ENCODE measurements at regions not wholly inside any gene's neighbourhood (a gene's known extent, or its start where the extent isn't known, plus 50 kb on each side); places are given as distances from the start of the nearest gene placed in this dataset.
"Not testable (repeated sequence)": the region's sequence is repeated elsewhere in the genome, so short reads cannot be mapped to it uniquely, and the experiment has no call there.

GRCh38 chr9:40885858-40886257, 242.6 kb downstream of the FOXD4L6 start:
- H3K4me3 ChIP-seq (ENCODE audit: low read length in 2 of 2); H3K27ac ChIP-seq (ENCODE audit: low read depth in 1 of 2, low read length in 1 of 2); H3K36me3 ChIP-seq (ENCODE audit: control insufficient read depth in 2 of 2, insufficient read depth in 2 of 2, low read length in 1 of 2); H3K27me3 ChIP-seq (ENCODE audit: control insufficient read depth in 2 of 2, insufficient read depth in 1 of 2, low read length in 1 of 2); DNase-seq (ENCODE audit: low read depth in 6 of 9, low spot score in 9 of 9); H3K4me1 ChIP-seq (ENCODE audit: control insufficient read depth in 2 of 2, insufficient read depth in 2 of 2, low read length in 2 of 2): not testable (repeated sequence)
- H3K9me3 ChIP-seq (ENCODE audit: control insufficient read depth in 2 of 2, insufficient read depth in 1 of 2, low read length in 1 of 2) = peaks cover 12 to 29% of the 10 kb centered on the region in 2 donors
- WGBS = 90% methylated on average over 14 of the region's 14 CpGs

- not testable (repeated sequence) for H3K4me1 ChIP-seq (ENCODE audit: control insufficient read depth in 2 of 2, insufficient read depth in 2 of 2, low read length in 2 of 2); H3K4me3 ChIP-seq (ENCODE audit: low read length in 2 of 2); H3K27me3 ChIP-seq (ENCODE audit: control insufficient read depth in 2 of 2, insufficient read depth in 1 of 2, low read length in 1 of 2); H3K36me3 ChIP-seq (ENCODE audit: control insufficient read depth in 2 of 2, insufficient read depth in 2 of 2, low read length in 1 of 2); H3K27ac ChIP-seq (ENCODE audit: low read depth in 1 of 2, low read length in 1 of 2); DNase-seq (ENCODE audit: low read depth in 6 of 9, low spot score in 9 of 9)
- peaks cover 12 to 29% of the 10 kb centered on the region in 2 donors for H3K9me3 ChIP-seq (ENCODE audit: control insufficient read depth in 2 of 2, insufficient read depth in 1 of 2, low read length in 1 of 2)
- WGBS = 87% methylated on average over 18 of the region's 18 CpGs
Observed at GRCh38 chr9:40884902-40885490, 243.5 kb downstream of the FOXD4L6 start.

- H3K9me3 ChIP-seq (ENCODE audit: control insufficient read depth in 2 of 2, insufficient read depth in 1 of 2, low read length in 1 of 2) = peaks cover 12 to 29% of the 10 kb centered on the region in 2 donors
- H3K27ac ChIP-seq (ENCODE audit: low read depth in 1 of 2, low read length in 1 of 2) = no peak overlapping the region
- 94% methylated on average over 40 of the region's 40 CpGs for WGBS
- H3K4me3 ChIP-seq (ENCODE audit: low read length in 2 of 2) = no peak overlapping the region
- H3K27me3 ChIP-seq (ENCODE audit: control insufficient read depth in 2 of 2, insufficient read depth in 1 of 2, low read length in 1 of 2) = no peaks in the 10 kb centered on the region
- no peak for DNase-seq (ENCODE audit: low read depth in 6 of 9, low spot score in 9 of 9)
- H3K4me1 ChIP-seq (ENCODE audit: control insufficient read depth in 2 of 2, insufficient read depth in 2 of 2, low read length in 2 of 2) = no peaks in the 10 kb centered on the region
- no peaks in the 10 kb centered on the region for H3K36me3 ChIP-seq (ENCODE audit: control insufficient read depth in 2 of 2, insufficient read depth in 2 of 2, low read length in 1 of 2)
Observed at GRCh38 chr9:40884072-40884901, 244.2 kb downstream of the FOXD4L6 start.

- not testable (repeated sequence) for H3K36me3 ChIP-seq (ENCODE audit: control insufficient read depth in 2 of 2, insufficient read depth in 2 of 2, low read length in 1 of 2); H3K4me3 ChIP-seq (ENCODE audit: low read length in 2 of 2); H3K27me3 ChIP-seq (ENCODE audit: control insufficient read depth in 2 of 2, insufficient read depth in 1 of 2, low read length in 1 of 2); H3K4me1 ChIP-seq (ENCODE audit: control insufficient read depth in 2 of 2, insufficient read depth in 2 of 2, low read length in 2 of 2); H3K27ac ChIP-seq (ENCODE audit: low read depth in 1 of 2, low read length in 1 of 2); DNase-seq (ENCODE audit: low read depth in 6 of 9, low spot score in 9 of 9)
- WGBS = 95% methylated on average over 20 of the region's 20 CpGs
- peaks cover 12 to 29% of the 10 kb centered on the region in 2 donors for H3K9me3 ChIP-seq (ENCODE audit: control insufficient read depth in 2 of 2, insufficient read depth in 1 of 2, low read length in 1 of 2)
Observed at GRCh38 chr9:40883423-40884071, 244.9 kb downstream of the FOXD4L6 start.

DNA sequence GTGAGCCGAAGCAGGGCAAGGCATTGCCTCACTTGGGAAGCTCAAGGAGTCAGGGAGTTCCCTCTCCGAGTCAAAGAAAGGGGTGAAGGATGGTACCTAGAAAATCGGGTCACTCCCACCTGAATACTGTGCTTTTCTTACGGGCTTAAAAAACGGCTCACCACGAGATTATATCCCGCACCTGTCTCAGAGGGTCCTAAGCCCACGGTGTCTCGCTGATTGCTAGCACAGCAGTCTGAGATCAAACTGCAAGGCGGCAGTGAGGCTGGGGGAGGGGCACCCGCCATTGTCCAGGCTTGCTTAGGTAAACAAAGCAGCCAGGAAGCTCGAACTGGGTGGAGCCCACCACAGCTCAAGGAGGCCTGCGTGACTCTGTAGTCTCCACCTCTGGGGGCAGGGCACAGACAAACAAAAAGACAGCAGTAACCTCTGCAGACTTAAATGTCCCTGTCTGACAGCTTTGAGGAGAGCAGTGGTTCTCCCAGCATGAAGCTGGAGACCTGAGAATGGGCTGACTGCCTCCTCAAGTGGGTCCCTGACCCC, 254.7 kb downstream of the FOXD4L6 start:
- DNase-seq (ENCODE audit: low read depth in 6 of 9, low spot score in 9 of 9); H3K4me1 ChIP-seq (ENCODE audit: control insufficient read depth in 2 of 2, insufficient read depth in 2 of 2, low read length in 2 of 2); H3K4me3 ChIP-seq (ENCODE audit: low read length in 2 of 2); H3K27ac ChIP-seq (ENCODE audit: low read depth in 1 of 2, low read length in 1 of 2); H3K9me3 ChIP-seq (ENCODE audit: control insufficient read depth in 2 of 2, insufficient read depth in 1 of 2, low read length in 1 of 2); H3K27me3 ChIP-seq (ENCODE audit: control insufficient read depth in 2 of 2, insufficient read depth in 1 of 2, low read length in 1 of 2); H3K36me3 ChIP-seq (ENCODE audit: control insufficient read depth in 2 of 2, insufficient read depth in 2 of 2, low read length in 1 of 2): not testable (repeated sequence)
- 83% methylated on average over 13 of the region's 13 CpGs for WGBS

DNA sequence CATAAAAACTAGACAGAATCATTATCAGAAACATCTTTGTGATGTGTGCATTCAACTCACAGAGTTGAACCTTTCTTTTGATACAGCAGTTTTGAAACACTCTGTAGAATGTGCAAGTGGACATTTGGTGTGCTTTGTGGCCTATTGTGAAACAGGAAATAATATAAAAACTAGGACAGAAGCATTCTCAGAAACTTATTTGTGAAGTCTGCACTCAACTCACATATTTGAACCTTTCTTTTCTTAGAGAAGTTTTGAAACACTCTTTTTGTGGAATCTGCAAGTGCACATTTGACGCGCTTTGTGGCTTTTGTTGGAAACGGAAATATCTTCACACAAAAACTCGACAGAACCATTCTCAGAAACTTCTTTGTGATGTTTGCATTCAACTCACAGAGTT, 260.0 kb downstream of the FOXD4L6 start:
- not testable (repeated sequence) for DNase-seq (ENCODE audit: low read depth in 6 of 9, low spot score in 9 of 9); H3K36me3 ChIP-seq (ENCODE audit: control insufficient read depth in 2 of 2, insufficient read depth in 2 of 2, low read length in 1 of 2); H3K4me3 ChIP-seq (ENCODE audit: low read length in 2 of 2); H3K27ac ChIP-seq (ENCODE audit: low read depth in 1 of 2, low read length in 1 of 2); H3K4me1 ChIP-seq (ENCODE audit: control insufficient read depth in 2 of 2, insufficient read depth in 2 of 2, low read length in 2 of 2); H3K27me3 ChIP-seq (ENCODE audit: control insufficient read depth in 2 of 2, insufficient read depth in 1 of 2, low read length in 1 of 2); H3K9me3 ChIP-seq (ENCODE audit: control insufficient read depth in 2 of 2, insufficient read depth in 1 of 2, low read length in 1 of 2)
- WGBS = 86% methylated on average over 4 of the region's 4 CpGs

All from thymus (tissue), 11 donors.